Parathyroid adenoma (tissue), 2 donors: ENCODE measurements at regions not wholly inside any gene's neighbourhood (a gene's known extent, or its start where the extent isn't known, plus 50 kb on each side); places are given as distances from the start of the nearest gene placed in this dataset.

Experiments
- H2AFZ ChIP-seq: fragments of 300-600 bp; sonication (generic); one replicate; pipeline ENCODE4 v1.7.0; 2017; ENCODE audit warnings: antibody characterized with exemption, mild to moderate bottlenecking
- H3K27ac ChIP-seq: fragments of 300-600 bp; sonication (generic); one replicate; pipeline ENCODE4 v1.7.0; 2017
- H3K27me3 ChIP-seq: fragments of 300-600 bp; sonication (generic); one replicate; pipeline ENCODE4 v1.7.0; 2017; ENCODE audit warnings: low read length; ENCODE audit not compliant: control insufficient read depth, insufficient read depth
- H3K36me3 ChIP-seq: fragments of 300-600 bp; sonication (generic); one replicate; pipeline ENCODE4 v1.7.0; 2017; ENCODE audit warnings: low read length; ENCODE audit not compliant: control insufficient read depth, insufficient read depth
- H3K4me1 ChIP-seq: fragments of 300-600 bp; sonication (generic); one replicate; pipeline ENCODE4 v1.7.0; 2017; ENCODE audit warnings: control low read depth
- H3K4me2 ChIP-seq: fragments of 300-600 bp; sonication (generic); one replicate; pipeline ENCODE4 v1.7.0; 2017; ENCODE audit warnings: low read length
- H3K4me3 ChIP-seq: fragments of 300-600 bp; sonication (generic); one replicate; pipeline ENCODE4 v1.7.0; 2017; ENCODE audit warnings: low read depth, low read length
- H3K79me2 ChIP-seq: fragments of 300-600 bp; sonication (generic); one replicate; pipeline ENCODE4 v1.7.0; 2017; ENCODE audit warnings: control low read depth
- H3K9ac ChIP-seq: fragments of 300-600 bp; sonication (generic); one replicate; pipeline ENCODE4 v1.7.0; 2017; ENCODE audit warnings: mild to moderate bottlenecking
- H3K9me3 ChIP-seq: fragments of 300-600 bp; sonication (generic); one replicate; pipeline ENCODE4 v1.7.0; 2017; ENCODE audit warnings: low read length; ENCODE audit not compliant: control insufficient read depth
- TF ChIP-seq, protein P1 (sequence below): fragments of 300-600 bp; sonication (generic); IDR thresholded peaks from one replicate; pipeline ENCODE4 v1.7.0; 2017; ENCODE audit warnings: antibody characterized with exemption, mild to moderate bottlenecking
- donor health status: primary hyperparathyroidism.

DNA sequence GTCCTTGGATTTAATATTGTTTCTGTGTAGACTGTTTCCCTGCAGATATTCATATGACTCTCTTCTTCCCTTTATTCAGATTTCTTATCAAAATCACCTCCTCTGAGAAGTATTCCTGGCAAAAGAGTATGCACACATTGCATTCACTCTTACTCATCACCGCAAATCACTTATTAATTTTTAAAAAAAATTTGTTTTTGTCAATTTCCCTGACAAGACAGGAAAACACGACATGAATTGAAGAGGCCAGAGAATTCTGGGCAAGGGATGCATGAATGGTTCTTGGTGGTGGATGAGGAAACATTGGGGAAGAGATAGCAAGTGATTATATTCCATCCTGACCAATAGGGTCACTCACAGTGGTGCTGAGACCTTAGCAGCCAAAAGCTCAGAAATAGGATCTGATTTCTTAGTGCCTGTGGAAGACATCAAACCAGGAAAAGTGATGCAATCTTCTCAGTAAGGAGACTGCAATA lies 522.5 kb upstream of the AGA start:
- no peak overlapping the region for H3K9ac ChIP-seq
- H3K79me2 ChIP-seq, result no peaks in the 10 kb centered on the region
- H3K9me3 ChIP-seq, result no peaks in the 10 kb centered on the region
- no peak overlapping the region for H2AFZ ChIP-seq
- H3K27me3 ChIP-seq, result no peaks in the 10 kb centered on the region
- H3K27ac ChIP-seq, result no peak overlapping the region
- no peak overlapping the region for H3K4me3 ChIP-seq
- TF ChIP-seq, protein P1, sequence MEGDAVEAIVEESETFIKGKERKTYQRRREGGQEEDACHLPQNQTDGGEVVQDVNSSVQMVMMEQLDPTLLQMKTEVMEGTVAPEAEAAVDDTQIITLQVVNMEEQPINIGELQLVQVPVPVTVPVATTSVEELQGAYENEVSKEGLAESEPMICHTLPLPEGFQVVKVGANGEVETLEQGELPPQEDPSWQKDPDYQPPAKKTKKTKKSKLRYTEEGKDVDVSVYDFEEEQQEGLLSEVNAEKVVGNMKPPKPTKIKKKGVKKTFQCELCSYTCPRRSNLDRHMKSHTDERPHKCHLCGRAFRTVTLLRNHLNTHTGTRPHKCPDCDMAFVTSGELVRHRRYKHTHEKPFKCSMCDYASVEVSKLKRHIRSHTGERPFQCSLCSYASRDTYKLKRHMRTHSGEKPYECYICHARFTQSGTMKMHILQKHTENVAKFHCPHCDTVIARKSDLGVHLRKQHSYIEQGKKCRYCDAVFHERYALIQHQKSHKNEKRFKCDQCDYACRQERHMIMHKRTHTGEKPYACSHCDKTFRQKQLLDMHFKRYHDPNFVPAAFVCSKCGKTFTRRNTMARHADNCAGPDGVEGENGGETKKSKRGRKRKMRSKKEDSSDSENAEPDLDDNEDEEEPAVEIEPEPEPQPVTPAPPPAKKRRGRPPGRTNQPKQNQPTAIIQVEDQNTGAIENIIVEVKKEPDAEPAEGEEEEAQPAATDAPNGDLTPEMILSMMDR, result no peak
- H3K4me1 ChIP-seq, result no peaks in the 10 kb centered on the region
- no peak overlapping the region for H3K4me2 ChIP-seq
- no peaks in the 10 kb centered on the region for H3K36me3 ChIP-seq

DNA sequence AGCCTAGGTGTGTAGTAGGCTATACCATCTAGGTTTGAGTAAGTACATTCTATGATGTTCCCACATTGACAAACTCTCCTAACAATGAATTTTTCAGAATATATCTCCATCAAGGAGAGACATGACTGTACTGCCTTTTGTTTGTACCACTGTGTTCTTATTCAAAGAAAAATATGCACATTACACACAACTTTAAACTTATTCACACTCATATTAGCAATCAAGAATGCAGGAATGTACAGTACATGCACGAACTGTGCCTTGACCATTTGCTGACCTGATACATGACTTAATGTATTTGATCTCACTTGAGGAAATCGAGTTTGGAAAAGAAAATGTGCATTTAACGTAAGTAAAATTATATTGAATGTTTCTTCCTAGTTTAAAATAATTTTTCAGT lies 525.1 kb upstream of the AGA start:
- no peak overlapping the region for H3K9ac ChIP-seq
- H3K9me3 ChIP-seq, result no peaks in the 10 kb centered on the region
- H3K4me1 ChIP-seq, result no peaks in the 10 kb centered on the region
- H3K36me3 ChIP-seq, result no peaks in the 10 kb centered on the region
- no peak overlapping the region for H2AFZ ChIP-seq
- no peak overlapping the region for H3K4me2 ChIP-seq
- H3K27ac ChIP-seq, result no peak overlapping the region
- no peaks in the 10 kb centered on the region for H3K27me3 ChIP-seq
- TF ChIP-seq, protein P1, result no peak
- no peaks in the 10 kb centered on the region for H3K79me2 ChIP-seq
- H3K4me3 ChIP-seq, result no peak overlapping the region

DNA sequence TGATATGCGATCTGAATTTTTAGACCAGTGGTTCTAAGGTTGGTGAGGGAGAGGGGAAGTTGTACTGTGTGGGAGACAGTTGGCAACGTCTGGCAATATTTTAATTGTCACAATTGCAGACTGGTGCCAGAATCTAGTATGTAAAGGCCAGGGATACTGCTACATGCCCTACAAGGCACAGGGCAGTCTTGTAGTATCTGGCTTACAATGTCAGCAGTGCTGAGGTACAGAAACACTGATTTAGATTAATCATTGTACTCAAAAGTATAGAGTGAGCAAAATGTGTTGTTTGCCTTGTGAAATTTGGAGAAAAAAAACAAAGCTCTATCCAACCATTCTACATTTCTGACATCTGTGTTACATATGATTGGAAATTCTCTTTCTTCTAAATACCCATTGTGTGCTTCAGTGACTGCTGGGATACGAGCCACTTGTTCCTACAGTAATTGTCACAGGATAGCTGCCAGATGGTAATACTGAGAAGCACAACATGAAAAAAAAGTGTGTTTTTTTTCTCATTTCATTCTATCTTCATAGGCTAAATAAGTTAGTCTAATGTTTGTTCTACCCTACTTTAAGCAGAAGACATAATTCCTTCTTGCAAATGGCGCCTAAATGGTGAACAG lies 526.7 kb upstream of the AGA start:
- H3K9ac ChIP-seq, result no peak overlapping the region
- H3K27ac ChIP-seq, result no peak overlapping the region
- no peaks in the 10 kb centered on the region for H3K79me2 ChIP-seq
- H2AFZ ChIP-seq, result no peak overlapping the region
- no peak overlapping the region for H3K4me3 ChIP-seq
- TF ChIP-seq, protein P1, result no peak
- no peaks in the 10 kb centered on the region for H3K36me3 ChIP-seq
- H3K4me2 ChIP-seq, result no peak overlapping the region
- H3K27me3 ChIP-seq, result no peaks in the 10 kb centered on the region
- no peaks in the 10 kb centered on the region for H3K4me1 ChIP-seq
- H3K9me3 ChIP-seq, result no peaks in the 10 kb centered on the region

DNA sequence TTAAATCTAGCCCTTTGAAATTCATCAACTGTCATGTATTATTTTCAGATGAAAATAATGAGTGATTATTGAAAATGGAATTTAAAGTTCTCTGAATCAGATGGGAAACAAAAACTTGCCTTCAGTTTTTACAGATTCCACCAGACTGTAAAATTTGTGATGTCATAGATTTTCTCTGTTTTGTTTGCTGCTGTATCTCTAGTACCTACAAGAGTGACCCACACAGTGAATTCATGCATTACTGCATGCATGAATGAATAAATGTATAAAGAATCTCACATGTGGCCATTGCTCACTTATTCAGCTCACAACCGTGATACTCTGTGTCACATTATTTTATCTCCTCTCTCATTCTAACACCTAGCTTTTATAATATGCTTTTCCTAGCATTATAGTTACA lies 532.2 kb upstream of the AGA start:
- H3K9me3 ChIP-seq, result no peaks in the 10 kb centered on the region
- H3K36me3 ChIP-seq, result no peaks in the 10 kb centered on the region
- H3K4me3 ChIP-seq, result no peak overlapping the region
- no peak overlapping the region for H3K4me2 ChIP-seq
- H3K27me3 ChIP-seq, result no peaks in the 10 kb centered on the region
- H3K79me2 ChIP-seq, result no peaks in the 10 kb centered on the region
- H3K27ac ChIP-seq, result no peak overlapping the region
- H3K9ac ChIP-seq, result no peak overlapping the region
- TF ChIP-seq, protein P1, result no peak
- H2AFZ ChIP-seq, result no peak overlapping the region
- H3K4me1 ChIP-seq, result no peaks in the 10 kb centered on the region

DNA sequence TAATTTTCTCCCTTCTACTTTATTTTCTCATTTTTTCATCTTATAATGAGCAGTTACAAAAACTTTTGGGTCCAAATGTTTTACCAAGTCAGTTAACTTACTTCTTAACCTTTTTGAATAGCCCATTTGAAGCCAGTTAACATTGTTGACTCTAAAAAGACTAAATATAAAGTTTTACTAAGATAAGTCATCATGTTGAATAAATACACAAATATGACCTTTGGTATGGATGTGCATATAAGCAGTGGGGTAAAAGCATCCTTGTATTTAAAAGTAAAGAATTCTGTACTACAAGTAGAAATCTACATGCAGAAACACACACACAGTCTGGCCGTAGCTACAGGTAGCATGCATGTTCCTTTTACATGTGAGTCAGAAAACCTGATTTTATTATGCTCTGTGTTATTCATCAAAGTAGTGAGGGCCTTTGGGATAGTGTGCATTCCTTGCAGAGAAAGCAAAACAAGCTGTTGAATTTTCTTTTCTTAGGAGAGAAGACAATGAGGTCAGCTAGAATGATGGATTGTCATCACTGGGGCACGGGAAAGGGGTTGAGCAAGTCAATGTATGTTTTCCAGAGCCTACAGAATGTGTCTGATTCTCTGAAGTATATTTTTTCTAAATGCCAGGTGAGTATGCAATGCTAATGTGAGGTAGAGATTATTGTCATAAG lies 533.2 kb upstream of the AGA start:
- Histone ChIP-seq H2AFZ (no peak overlapping the region), H3K4me2 (no peak overlapping the region), H3K9ac (no peak overlapping the region), H3K9me3 (no peaks in the 10 kb centered on the region), H3K79me2 (no peaks in the 10 kb centered on the region), H3K4me3 (no peak overlapping the region), H3K27me3 (no peaks in the 10 kb centered on the region), H3K27ac (no peak overlapping the region), H3K36me3 (no peaks in the 10 kb centered on the region), H3K4me1 (no peaks in the 10 kb centered on the region)
- TF ChIP-seq, protein P1, result no peak
